Panc1 (cell line): ENCODE measurements at regions not wholly inside any gene's neighbourhood (a gene's known extent, or its start where the extent isn't known, plus 50 kb on each side); places are given as distances from the start of the nearest gene placed in this dataset.

Source experiments
- CTCF ChIP-seq: fragments of 450-650 bp; IDR thresholded peaks from 2 replicates; pipeline ENCODE4 v1.5.1; 2017; ENCODE audit warnings: mild to moderate bottlenecking
- SIN3A ChIP-seq: IDR thresholded peaks from 2 replicates; pipeline ENCODE4 v1.6.1; 2012; ENCODE audit warnings: low read depth, mild to moderate bottlenecking, low read length, moderate library complexity, borderline replicate concordance; ENCODE audit not compliant: insufficient read depth

DNA sequence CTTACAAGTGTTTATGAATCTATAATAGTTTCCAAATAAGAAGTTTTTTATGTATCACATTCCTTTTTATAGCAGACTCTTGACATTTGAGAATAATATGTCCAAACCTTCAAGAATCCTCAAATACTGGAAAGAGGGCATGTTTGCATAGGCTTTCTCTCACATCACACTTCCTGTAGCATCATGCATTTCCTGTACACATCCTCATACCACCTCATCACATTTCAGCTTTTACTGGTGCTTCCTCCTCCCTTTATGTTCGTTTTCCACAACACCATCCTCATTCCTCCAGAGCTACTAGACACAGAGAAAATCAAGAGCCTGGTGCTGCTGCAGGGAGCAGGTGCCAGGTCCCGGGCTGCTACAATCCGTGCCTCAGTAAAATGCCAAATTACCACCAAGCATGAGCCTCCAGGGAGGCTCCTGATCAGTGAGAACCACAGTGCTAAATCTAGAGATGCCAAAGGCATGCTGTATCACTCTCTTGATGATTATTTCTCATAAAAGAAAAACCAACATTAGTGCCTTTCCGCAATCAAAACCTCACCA, 137.7 kb upstream of the CYP1B1 start:
- TF ChIP-seq CTCF (no peak), SIN3A (no peak)
